Inflammatory macrophage treated with lipopolysaccharide for 1 hour (primary cell): ENCODE measurements at regions not wholly inside any gene's neighbourhood (a gene's known extent, or its start where the extent isn't known, plus 50 kb on each side); places are given as distances from the start of the nearest gene placed in this dataset.

Experiments
- DNase-seq, 2 donors: peaks; one replicate each; pipeline ENCODE4 v3.0.0-alpha.2; 2020 to 2022

DNA sequence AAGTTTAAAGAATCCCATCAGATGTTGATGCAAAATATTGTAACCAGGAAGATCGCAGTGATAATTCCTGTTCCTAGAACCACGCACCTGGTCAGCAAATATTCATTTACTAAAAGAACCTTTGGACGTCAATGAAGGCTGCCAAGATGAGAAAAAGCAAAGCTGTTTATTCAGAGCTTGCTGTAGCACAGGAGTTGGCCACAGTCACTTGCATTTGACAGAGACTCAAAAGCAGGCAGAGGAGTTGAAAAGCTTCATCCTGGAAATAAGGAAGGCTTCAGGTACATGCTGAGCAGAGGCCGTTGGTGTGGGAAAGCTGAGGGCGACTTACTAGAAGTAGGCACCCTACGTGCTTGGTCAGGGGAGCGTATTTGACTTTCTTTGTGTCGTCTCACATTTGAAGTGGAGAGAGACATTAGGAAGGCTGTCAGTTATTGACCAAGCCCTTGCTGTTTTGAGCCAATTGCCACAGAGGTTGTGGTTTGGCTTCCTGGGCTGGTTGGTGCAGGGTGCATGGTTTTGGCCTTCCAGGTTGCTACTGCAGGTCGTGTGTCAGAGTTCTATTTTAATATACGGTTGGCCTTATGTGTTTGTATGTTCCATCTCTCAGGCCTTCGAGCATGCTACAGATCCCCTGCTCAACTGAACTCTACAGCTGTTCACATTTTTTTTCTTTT, 289.6 kb downstream of the METTL4 start:
- no peak for DNase-seq

DNA sequence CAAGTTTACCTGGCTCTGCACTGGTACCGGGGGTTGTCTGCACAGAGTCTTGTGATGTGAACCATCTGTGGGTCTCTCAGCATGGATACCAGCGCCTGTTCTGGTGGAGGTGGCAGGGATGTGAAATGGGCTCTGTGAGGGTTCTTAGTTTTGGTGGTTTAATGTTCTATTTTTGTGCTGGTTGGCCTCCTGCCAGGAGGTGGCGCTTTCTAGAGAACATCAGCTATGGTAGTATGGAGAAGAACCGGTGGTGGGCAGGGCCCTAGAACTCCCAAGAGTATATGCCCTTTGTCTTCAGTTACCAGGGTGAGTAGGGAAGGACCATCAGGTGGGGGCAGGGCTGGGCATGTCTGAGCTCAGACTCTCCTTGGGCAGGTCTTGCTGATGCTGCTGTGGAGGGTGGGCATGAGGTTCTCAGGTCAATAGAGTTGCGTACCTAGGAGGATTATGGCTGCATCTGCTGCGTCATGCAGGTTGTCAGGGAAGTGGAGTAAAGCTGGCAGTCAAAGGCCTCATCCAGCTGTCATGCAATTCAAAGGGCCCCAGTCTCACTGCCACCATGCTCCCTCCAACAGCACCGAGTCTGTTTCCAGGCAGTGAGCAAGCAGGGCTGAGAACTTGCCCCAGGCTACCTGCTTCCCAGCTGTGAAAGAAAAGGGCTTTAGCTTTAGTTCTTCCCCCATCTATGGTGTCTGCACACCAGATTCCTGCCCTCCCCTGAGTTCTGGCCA, 278.0 kb downstream of the METTL4 start:
- no peak for DNase-seq

DNA sequence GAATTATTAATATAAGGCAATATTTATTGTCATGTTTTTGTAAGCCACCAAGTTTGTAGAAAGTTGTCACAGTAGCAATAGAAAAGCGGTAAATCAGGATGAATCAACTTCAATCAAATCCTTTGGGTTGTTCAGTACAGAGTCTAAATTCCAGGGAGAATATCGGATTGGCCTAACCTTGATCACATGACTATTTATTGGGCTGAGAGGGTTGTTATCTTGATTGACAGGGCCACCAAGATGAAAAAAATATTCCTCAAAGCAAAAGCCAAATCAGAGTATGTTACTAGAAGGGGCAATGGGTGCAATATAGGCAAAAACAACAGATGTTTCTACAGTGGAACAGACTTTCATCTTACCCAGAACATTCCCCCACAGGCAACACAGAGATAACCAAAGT, 270.0 kb downstream of the METTL4 start:
- DNase-seq, result no peak

DNA sequence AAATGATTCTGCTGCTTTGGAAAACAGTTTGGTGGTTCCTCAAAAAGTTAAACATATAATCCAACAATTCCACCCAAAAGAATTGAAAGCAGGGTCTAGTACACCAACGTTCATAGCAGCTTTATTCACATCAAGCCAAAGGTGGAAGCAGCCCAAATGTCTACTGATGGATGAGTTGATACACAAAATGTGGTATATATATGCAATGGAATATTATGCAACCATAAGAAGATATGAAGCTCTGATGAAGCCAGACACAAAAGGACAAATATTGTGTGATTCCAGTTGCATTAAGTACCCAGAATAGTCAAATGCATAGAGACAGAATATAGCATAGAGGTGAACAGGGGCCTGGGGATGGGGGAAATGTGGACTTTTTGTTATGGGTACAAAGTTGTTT, 269.3 kb downstream of the METTL4 start:
- DNase-seq, result no peak

DNA sequence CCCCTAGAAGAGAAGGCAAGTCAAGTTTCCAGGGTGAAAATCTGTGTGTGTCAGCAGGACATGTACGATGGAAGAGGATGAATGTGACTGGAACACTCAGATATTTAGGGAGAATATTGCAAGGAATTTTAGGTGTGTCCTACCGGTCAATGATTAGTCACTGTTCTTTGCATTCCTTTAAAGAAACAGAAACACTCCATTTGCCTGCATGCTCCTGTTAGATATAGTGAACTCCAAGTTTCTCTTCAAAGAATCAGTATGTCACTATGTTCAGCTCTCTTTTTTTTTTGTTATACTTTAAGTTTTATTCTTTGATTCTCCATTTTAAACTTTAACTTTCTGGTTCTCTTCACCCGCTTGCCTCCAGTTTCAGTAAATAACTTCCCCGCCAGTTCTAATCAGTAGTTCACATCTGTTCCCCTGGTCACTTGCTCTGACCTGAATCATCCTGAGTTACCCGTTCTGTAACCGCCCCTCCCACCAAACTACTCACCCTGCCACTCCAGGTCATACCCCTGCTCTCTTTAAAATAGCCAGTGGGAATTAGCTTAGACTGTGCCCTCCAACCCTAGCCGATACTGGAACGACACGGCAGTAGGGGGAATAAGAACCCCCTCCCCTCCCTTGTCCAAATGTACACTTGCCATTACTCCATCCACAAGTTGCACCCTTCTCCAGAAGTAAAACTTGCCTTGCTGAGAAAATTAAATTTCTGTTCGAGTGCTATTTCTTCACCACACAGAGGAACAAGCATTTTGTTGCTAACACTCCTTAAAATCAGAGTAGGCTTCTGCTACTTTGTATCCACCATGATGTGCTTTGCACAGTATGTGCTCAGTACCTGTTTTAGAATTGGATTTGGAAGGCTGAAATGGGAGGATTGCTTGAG, 268.4 kb downstream of the METTL4 start:
- no peak for DNase-seq

DNA sequence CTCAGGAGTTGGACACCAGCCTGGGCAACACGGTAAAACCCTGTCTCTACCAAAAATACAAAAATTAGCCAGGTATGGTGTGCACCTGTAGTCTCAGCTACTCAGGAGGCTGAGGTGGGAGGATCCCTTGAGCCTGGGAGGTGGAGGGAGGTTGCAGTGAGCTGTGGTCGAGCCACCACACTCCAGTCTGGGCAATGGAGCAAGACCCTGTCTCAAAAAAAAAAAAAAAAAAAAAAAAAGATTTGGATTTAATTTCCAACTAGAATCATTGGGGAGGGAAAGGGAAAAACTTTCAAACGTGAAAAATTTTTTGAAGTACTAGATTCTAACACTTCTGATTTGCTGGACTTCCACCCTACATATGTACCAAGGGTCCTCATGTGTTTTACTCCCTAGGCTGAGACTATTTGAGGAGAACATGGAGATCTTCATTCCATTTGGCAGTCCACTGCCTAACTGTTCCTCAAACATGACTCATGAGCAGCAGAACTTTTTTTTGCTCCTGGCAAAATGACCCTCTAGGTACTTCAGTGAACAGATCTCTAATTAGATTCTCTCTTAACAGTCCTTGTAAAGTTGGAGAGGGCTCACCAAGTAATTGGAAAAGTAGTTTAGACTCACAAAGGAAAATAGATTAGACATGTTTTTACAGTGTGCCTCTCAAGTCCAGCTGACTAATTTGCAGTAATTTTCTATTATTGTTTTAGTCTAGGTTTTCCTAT, 267.6 kb downstream of the METTL4 start:
- no peak for DNase-seq

DNA sequence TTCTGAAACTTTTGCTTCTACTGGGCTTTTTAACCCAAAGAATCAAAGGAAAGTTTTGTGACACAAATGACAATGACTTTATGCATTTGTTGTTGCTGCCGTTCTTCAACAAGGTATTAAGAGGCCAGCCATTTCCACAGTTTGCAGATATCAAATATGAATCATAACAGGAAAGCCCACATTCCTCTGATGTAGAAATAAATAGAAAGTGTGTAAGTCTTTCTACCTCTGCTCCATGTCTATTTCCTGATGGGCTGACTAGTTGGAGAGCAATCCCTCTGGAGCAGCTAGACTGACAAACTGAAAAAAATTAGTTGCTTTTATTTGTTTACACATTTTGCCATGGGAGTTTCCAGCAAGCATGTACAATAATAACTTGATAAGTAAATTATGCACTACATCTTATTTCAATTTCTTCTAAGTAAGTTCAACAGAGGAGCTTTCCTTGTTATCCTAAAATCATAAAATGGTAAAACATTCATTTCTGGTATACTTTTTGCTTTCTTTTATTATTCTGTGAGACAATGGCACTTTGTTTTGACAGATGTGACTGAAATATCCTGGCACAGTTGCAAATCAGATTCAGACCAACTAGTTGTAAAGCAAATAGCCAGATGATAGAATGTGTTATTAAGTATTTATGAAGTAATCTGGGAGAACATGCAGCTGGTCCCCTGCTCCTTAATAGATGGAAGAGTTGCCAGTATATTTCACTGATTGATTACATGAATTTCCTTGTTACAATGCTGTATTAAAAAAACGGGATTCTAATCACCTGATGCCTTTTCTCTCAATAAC, 266.7 kb downstream of the METTL4 start:
- no peak for DNase-seq

DNA sequence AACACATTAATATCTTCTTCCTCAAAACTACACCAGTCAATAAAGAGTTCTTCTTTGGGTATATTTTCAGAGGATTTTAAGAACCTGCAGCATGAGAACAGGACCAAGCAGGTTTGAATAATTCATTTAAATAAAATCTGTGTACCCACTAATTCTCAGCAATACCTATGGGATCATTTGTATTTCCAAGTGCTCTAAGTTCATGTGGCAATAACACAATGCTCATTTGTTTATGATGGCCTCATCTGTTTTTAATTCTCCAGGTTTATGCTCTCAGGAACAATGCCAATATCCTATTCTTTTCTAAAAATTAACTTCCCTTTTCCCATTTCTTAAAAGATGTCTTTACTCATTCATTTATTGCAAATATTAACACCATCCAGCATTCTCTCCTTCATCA, 264.7 kb downstream of the METTL4 start:
- no peak for DNase-seq

DNA sequence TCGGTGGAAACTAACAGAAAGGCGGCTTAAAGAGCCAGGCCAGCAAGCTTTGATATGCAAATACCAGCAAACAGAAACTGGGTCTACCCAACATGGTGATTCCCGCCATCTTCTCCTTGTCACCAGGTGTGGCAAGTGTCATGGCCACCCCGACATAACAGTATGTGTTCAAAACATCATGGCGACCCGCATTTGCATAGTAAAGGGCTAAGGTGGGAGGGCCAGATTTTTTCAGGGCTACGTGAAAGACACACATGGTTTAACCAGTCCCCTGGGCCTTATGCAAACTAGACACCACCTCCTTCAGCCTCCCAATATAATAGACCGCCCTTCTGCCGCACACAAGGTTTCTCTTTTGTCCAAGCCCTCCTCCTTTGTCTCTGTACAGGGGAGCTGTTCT, 260.4 kb downstream of the METTL4 start:
- no peak for DNase-seq

DNA sequence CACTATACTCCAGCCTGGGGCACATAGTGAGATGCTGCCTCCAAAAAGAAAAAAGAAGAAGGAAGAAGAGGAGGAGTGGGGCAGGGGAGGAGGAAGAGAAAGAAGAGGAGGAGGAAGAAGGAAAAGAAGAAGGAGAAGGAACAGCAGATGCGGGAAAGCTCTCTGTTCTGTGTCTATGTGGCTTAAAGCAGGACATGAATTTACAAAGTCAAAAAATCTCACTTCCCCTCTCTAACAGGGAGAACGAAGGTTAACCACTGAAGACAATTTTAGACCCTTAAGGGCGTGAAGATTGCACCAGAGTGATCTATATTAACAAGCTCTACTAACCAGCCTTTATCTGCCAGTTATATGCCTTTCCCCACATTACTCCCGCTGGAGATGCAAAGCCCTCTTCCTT, 258.9 kb downstream of the METTL4 start:
- peak in 1 of 2 donors; percentile 1 for DNase-seq

DNA sequence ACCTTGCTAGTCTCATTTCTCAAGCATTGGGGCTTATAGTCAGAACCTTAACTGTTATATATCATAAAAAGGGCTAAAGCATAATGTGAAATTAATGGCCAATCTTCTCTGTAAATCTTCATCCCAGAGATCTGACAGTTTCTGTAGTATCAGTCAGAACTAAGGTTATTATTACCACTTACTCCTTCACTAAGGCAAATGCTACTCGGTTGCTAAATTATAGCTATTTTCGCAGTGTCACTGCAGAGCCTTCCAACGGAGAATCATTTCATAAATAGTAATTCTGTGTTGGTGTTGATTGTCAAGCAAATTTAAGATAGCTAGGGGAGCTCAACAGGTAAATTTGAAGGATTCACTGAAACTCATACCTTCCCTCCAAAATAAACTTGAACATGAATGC, 258.0 kb downstream of the METTL4 start:
- no peak for DNase-seq

DNA sequence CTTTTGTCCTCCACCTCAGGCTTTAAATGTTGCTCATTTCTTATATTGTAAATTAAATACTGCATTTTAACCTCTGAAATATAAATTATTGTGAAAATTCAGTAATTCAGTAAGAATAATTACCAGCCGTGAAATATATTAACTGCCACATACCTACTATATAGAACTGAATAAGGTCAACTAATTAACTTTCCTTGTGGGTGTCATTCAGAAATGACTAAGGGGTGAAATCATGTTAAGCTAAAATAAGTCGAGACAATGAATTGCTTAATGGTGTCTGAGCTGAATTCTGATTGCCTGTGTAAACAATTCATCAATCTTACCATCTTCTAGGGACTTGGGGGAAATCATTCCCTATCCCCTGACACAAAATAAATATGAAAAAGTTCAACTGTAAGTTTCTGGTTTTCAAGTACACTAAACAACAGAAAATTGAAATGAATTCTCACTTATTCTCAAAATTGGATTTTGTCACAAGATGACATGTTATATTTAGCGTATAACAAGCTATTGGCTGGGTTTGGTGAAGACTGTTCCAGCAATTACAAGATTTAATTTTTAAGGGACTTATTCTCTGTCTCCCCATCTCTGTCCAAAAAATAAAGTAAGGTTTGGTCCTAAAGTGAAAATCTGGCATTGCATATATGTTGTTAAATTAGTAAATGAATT, 255.1 kb downstream of the METTL4 start:
- DNase-seq, result no peak

DNA sequence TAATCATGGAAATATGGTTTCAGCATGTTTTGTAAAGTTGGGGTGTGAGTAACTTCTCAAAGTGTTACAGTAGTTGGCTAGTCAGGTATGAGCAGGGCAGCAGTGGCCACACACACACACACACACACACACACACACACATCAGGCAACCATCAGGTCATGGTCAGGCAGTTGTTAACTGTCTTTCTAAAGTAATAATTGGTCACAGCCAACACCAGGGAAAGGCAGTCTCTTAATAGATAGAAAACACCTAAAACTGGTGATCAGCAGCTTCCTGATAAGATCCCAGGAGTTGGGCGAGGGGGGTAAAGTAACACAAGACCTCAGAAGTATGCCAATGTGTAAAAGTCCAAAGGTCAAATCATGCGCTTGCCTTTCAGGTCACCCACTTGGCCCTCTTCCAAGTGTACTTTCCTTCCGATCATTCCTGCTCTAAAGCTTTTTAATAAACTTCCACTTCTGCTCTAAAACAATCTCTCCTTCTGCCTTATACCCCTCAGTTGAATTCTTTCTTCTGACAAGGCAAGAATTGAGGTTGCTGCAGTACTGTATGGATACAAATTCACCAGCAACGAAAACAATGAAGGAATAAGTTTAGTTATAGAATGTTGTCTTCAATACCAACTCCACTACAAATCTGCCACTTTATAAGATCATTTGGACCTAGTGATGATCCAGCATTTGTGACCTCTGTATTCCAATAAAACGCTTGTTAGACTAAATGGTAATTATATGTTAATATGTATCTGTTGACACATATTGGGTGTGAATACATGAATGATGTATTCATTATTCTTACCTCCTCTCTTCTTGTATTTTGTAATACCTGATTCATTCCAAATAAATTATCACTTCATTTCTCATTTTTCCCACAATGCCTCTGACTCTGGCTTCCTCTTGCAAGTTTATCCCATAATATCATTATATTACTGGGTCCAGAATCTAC, 254.3 kb downstream of the METTL4 start:
- no peak for DNase-seq

DNA sequence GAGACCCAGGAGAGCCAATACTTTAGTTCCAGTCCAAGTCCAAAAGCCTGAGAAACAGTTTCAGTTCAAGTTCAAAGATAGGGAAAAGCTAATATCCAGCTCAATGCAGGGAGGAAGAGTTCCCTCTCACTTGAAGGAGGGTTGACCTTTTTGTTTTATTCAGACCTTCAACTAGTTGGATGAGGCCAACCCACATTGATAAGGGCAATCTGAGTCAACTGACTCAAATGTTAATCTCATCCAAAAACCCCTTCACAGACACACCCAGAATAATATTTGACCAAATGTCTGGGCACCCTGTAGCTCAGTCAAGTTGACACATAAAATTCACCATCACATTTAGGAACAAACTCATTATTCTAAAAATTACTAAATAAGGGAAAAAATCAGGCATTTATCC, 246.8 kb downstream of the METTL4 start:
- no peak for DNase-seq

DNA sequence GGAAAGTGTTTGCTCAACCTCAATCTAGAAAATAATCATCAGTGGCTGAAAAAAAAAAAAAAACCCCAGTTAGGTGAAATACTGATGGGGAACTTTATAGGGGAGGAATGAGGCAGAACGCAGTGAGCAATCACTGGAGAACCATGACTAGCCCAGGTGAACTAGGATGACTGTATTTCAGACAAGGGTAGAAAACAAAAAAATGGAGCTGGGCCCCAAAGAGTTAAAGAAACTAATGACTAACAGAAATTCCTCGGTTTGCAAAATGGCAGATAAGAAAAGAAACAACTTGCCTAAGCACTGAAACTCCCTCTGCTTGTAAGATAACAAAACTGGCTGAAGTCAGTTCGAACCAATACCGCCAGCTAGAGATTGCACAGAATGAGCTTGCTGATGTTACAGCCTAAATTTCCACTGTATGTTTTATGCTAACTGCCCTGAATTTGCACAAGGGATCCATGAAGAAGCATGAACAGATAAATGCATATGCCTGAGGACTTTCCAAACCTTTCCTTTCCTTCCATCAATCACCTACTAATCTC, 245.9 kb downstream of the METTL4 start:
- no peak for DNase-seq

DNA sequence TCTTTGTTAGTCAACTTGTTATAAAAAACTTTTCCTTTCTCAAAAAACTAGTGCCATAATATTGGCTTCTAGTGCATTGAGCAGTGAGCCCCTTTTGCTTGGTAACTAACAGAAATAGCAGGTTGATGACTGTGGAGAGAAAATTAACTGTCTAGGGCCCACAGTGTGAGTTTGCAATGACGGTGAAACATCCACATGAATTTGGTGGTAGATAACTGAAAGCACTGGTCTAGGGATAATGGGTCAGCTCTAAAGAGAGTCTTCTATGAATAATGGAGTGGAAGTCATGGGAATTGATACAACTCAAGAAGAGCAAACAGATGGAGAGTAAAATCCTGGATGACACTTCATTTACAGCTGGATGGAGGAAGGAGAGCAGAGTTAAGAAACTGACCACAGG, 245.4 kb downstream of the METTL4 start:
- DNase-seq, result no peak

DNA sequence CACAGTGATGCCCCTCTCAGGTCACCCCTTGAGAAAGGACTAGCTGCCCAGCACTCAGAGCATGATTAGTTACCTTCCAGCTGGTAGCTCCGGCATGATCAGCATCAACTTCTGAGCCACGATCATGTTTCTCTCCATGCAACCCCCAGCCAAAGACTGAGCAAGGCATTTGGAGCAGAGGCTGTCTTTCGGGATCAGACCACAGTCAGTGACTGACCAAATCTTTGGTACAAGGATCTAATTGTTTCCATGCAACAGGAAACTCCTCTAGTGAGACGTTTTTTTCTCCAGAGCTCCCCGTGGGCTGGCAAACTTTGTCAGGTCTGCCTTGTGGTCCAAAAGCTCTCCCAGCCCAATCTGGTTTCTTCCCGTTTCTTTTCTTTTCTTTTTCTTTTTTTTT, 244.3 kb downstream of the METTL4 start:
- DNase-seq, result no peak

DNA sequence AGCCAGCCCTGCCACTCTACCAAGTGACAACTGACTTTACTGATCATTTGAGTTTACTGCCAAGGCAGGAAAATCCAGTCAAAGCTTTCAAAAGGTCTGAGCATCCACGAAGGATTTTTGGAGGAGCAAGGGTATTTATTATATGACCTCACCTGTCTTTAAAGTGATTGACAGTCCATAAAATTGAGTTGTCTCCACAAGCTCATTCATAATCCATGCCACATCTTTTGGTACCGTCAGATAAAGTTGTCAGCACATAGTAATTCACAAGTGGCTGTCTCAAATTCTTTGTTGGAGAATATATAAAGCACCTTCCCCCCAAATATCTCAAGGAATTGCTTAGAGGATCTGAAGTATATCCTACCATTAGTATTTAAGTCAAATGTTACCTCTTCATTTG, 240.5 kb downstream of the METTL4 start:
- no peak for DNase-seq

DNA sequence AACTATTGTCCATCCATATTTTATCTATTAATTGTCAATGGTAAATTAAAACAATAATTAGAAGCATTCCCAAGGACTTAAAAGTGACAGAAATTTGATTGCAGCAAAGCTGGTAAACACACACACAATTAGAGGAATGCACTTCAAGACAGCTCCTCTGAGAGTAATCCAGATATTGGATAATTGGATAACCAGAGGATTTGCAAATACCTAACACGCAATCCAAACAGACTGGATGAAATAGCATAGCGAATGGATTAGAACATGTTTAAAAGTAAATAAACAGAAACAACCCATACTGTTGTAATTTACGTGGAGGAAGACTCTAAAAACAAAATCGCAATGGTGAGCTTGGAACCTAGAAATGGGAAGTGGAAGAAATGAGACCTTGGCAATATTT, 239.8 kb downstream of the METTL4 start:
- no peak for DNase-seq
